GM21390 (cell line): ENCODE measurements at regions not wholly inside any gene's neighbourhood (a gene's known extent, or its start where the extent isn't known, plus 50 kb on each side); places are given as distances from the start of the nearest gene placed in this dataset.

Experiments used
- ATAC-seq: cut with Tn5 transposase; IDR thresholded peaks from one replicate; pipeline ENCODE4 v1.9.1; 2021; ENCODE audit not compliant: unreplicated experiment

GRCh38 chr12:4137015-4137414, 136.5 kb upstream of the CCND2 start:
- no peak for ATAC-seq

- ATAC-seq = peak; percentile 80
These were observed 137.5 kb upstream of the CCND2 start for GRCh38 chr12:4135919-4136605.

GRCh38 chr12:4134448-4135263, 138.9 kb upstream of the CCND2 start:
- no peak for ATAC-seq

GRCh38 chr12:4133636-4134447, 139.7 kb upstream of the CCND2 start:
- ATAC-seq = no peak

- no peak for ATAC-seq
These were observed 140.5 kb upstream of the CCND2 start for GRCh38 chr12:4133029-4133428.

- ATAC-seq = no peak
These were observed 152.0 kb upstream of the CCND2 start for GRCh38 chr12:4121506-4122020.

- no peak for ATAC-seq
These were observed 153.1 kb upstream of the CCND2 start for GRCh38 chr12:4120316-4120917.

GRCh38 chr12:4119157-4119761, 154.3 kb upstream of the CCND2 start:
- peak; percentile 81 for ATAC-seq

GRCh38 chr12:4118601-4119156, 154.9 kb upstream of the CCND2 start:
- peak; percentile 12 for ATAC-seq

GRCh38 chr12:4118017-4118510, 155.5 kb upstream of the CCND2 start:
- peak; percentile 34 for ATAC-seq

- ATAC-seq = peak; percentile 2
These were observed 156.1 kb upstream of the CCND2 start for GRCh38 chr12:4117386-4118016.

- no peak for ATAC-seq
These were observed 157.1 kb upstream of the CCND2 start for GRCh38 chr12:4116251-4117111.

- ATAC-seq = no peak
These were observed 158.0 kb upstream of the CCND2 start for GRCh38 chr12:4115570-4115969.

GRCh38 chr12:4114986-4115385, 158.6 kb upstream of the CCND2 start:
- ATAC-seq = no peak

- ATAC-seq = no peak
These were observed 160.7 kb upstream of the CCND2 start for GRCh38 chr12:4112734-4113325.

GRCh38 chr12:4112290-4112689, 161.3 kb upstream of the CCND2 start:
- no peak for ATAC-seq

GRCh38 chr12:4111010-4111409, 162.6 kb upstream of the CCND2 start:
- ATAC-seq = no peak

- ATAC-seq = no peak
These were observed 163.7 kb upstream of the CCND2 start for GRCh38 chr12:4109826-4110225.
